Kidney (tissue), 13 donors: ENCODE measurements at regions not wholly inside any gene's neighbourhood (a gene's known extent, or its start where the extent isn't known, plus 50 kb on each side); places are given as distances from the start of the nearest gene placed in this dataset.

Experiments used
- DNase-seq, 5 donors: peaks; one replicate each; pipeline ENCODE4 v3.0.0-alpha.2; 2013 to 2020
- FAIRE-seq: peaks from 2 replicates; lab custom pipeline; 2012; peaks lifted over from hg19 to GRCh38; lab: Jason Lieb, UNC
- H3K27ac ChIP-seq, 2 donors: one replicate each; pipeline ENCODE4 v1.7.0; 2013; ENCODE audit warnings: low read depth in 2 of 2, low read length in 2 of 2, inconsistent platforms in 1 of 2
- H3K27me3 ChIP-seq: one replicate; pipeline ENCODE4 v1.7.1; 2013; ENCODE audit warnings: low read length, inconsistent platforms; ENCODE audit not compliant: control insufficient read depth, insufficient read depth
- H3K36me3 ChIP-seq, 3 donors: one replicate each; pipeline versions ENCODE4 v1.7.0 to v1.7.1; 2013; ENCODE audit warnings: low read length in 3 of 3, control low read depth in 1 of 3, inconsistent platforms in 1 of 3; ENCODE audit not compliant: insufficient read depth in 3 of 3, control insufficient read depth in 2 of 3
- H3K4me1 ChIP-seq, 3 donors: one replicate each; pipeline versions ENCODE4 v1.7.0 to v1.7.1; 2013; ENCODE audit warnings: low read length in 3 of 3, inconsistent platforms in 1 of 3, low read depth in 1 of 3; ENCODE audit not compliant: control insufficient read depth in 2 of 3, insufficient read depth in 2 of 3
- H3K4me3 ChIP-seq, 3 donors: one replicate each; pipeline versions ENCODE4 v1.7.0 to v1.8.1; 2013; ENCODE audit warnings: low read length in 3 of 3, control low read depth in 1 of 3, inconsistent platforms in 1 of 3
- H3K9ac ChIP-seq, 3 donors: one replicate each; pipeline versions ENCODE4 v1.7.0 to v1.7.1; 2013; ENCODE audit warnings: low read length in 3 of 3, control low read depth in 1 of 3, inconsistent platforms in 1 of 3
- H3K9me3 ChIP-seq, 3 donors: one replicate each; pipeline versions ENCODE4 v1.7.0 to v1.7.1; 2013; ENCODE audit warnings: low read length in 3 of 3, control low read depth in 1 of 3, inconsistent platforms in 1 of 3; ENCODE audit not compliant: control insufficient read depth in 2 of 3, insufficient read depth in 1 of 3
- intact Hi-C: fragments of 100-400 bp; cut with DNase I; formaldehyde crosslinking; loops from one replicate; pipeline ENCODE4 v1.11.1; 2022
- TF ChIP-seq, protein P1 (sequence below): IDR thresholded peaks from 3 replicates; pipeline ENCODE4 v1.5.1; 2012; ENCODE audit warnings: mild to moderate bottlenecking, moderate library complexity, borderline replicate concordance; ENCODE audit not compliant: insufficient read depth; ENCODE audit errors: extremely low read depth
- donor health status: control.
- donor health status: control.
- donor health status: control.
- donor health status: control.
- donor health status: control.
- donor health status: DM: yes; HTN: yes; CAD: no.
- donor health status: Normal renal cell carcinoma (clear cell type).

- Histone ChIP-seq H3K9me3 (no peaks in the 10 kb centered on the region), H3K4me3 (no peak overlapping the region), H3K4me1 (no peaks in the 10 kb centered on the region), H3K27me3 (no peaks in the 10 kb centered on the region), H3K36me3 (no peaks in the 10 kb centered on the region), H3K27ac (no peak overlapping the region), H3K9ac (no peak overlapping the region)
- intact Hi-C loops, result no loop called here
- DNase-seq (no peak), FAIRE-seq (no peak)
- TF ChIP-seq, protein P1, sequence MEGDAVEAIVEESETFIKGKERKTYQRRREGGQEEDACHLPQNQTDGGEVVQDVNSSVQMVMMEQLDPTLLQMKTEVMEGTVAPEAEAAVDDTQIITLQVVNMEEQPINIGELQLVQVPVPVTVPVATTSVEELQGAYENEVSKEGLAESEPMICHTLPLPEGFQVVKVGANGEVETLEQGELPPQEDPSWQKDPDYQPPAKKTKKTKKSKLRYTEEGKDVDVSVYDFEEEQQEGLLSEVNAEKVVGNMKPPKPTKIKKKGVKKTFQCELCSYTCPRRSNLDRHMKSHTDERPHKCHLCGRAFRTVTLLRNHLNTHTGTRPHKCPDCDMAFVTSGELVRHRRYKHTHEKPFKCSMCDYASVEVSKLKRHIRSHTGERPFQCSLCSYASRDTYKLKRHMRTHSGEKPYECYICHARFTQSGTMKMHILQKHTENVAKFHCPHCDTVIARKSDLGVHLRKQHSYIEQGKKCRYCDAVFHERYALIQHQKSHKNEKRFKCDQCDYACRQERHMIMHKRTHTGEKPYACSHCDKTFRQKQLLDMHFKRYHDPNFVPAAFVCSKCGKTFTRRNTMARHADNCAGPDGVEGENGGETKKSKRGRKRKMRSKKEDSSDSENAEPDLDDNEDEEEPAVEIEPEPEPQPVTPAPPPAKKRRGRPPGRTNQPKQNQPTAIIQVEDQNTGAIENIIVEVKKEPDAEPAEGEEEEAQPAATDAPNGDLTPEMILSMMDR, result no peak
These were observed 503.8 kb downstream of the NPIPA7 start for GRCh38 chr16:16882766-16883165.

- TF ChIP-seq, protein P1, result no peak
- H3K36me3 ChIP-seq, result no peaks in the 10 kb centered on the region
- H3K9ac ChIP-seq, result no peak overlapping the region
- no peak for DNase-seq
- H3K9me3 ChIP-seq, result no peaks in the 10 kb centered on the region
- H3K27me3 ChIP-seq, result no peaks in the 10 kb centered on the region
- intact Hi-C loops, result no loop called here
- H3K4me1 ChIP-seq, result no peaks in the 10 kb centered on the region
- H3K27ac ChIP-seq, result no peak overlapping the region
- H3K4me3 ChIP-seq, result no peak overlapping the region
- no peak for FAIRE-seq
These were observed 505.5 kb downstream of the NPIPA7 start for GRCh38 chr16:16884451-16884850.

DNA sequence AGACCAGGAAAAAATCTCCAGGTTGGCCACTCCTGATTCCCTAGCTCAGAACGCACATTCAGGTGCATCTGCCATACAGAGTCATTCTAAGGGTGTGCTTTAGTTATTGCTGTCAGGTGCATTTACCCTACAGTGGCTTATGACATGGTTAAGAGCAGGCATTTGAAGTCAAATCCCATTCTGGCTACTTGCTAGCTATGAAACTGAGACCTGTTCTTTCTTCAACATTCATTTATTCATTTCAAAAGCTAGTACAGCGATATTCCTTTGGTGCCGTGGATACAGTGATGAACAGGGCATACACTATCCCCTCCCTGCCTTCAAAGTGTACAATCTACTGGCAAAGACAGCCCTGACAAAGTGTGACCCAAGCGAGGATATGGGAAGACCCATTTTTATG is 508.3 kb downstream of the NPIPA7 start:
- DNase-seq, result no peak
- Histone ChIP-seq H3K36me3 (no peaks in the 10 kb centered on the region), H3K9ac (no peak overlapping the region), H3K4me1 (no peaks in the 10 kb centered on the region), H3K4me3 (no peak overlapping the region), H3K27me3 (no peaks in the 10 kb centered on the region), H3K9me3 (no peaks in the 10 kb centered on the region), H3K27ac (no peak overlapping the region)
- FAIRE-seq, result no peak
- TF ChIP-seq, protein P1, result no peak
- intact Hi-C loops, result no loop called here

- H3K4me3 ChIP-seq, result no peak overlapping the region
- TF ChIP-seq, protein P1, result no peak
- no peak for DNase-seq
- no peak for FAIRE-seq
- intact Hi-C loops, result no loop called here
- H3K27me3 ChIP-seq, result no peaks in the 10 kb centered on the region
- H3K9me3 ChIP-seq, result no peaks in the 10 kb centered on the region
- H3K9ac ChIP-seq, result no peak overlapping the region
- no peaks in the 10 kb centered on the region for H3K36me3 ChIP-seq
- no peak overlapping the region for H3K27ac ChIP-seq
- H3K4me1 ChIP-seq, result no peaks in the 10 kb centered on the region
These were observed 512.0 kb downstream of the NPIPA7 start for GRCh38 chr16:16890964-16891363.
